ENCODE measurements at regions not wholly inside any gene's neighbourhood (a gene's known extent, or its start where the extent isn't known, plus 50 kb on each side); places are given as distances from the start of the nearest gene placed in this dataset.
A peak's percentile ranks its signal among the peaks of the same experiment; 100 is the strongest.

- H3K4me2 ChIP-seq (ENCODE audit: low read length), result no peak overlapping the region
- H3K27ac ChIP-seq (ENCODE audit: low read depth, low read length), result no peak overlapping the region
- H3K27me3 ChIP-seq (ENCODE audit: control insufficient read depth, low read length), result no peaks in the 10 kb centered on the region; the same call in 1 of the 2 replicates
- H3K9me2 ChIP-seq (replicated peaks; ENCODE audit: control insufficient read depth, low read length), result no peaks in the 10 kb centered on the region
- no peaks in the 10 kb centered on the region for H3K79me2 ChIP-seq (ENCODE audit: control insufficient read depth, low read length)
- TF ChIP-seq EZH2phosphoT487 (IDR thresholded peaks at IDR 0.05; ENCODE audit: borderline replicate concordance, low read length), result no peak
- no peak for TF ChIP-seq CTCF (IDR thresholded peaks at IDR 0.05; ENCODE audit: low read depth, low read length, poor library complexity, severe bottlenecking)
- H3K4me3 ChIP-seq (ENCODE audit: low read length), result no peak overlapping the region
- peaks cover 73% of the 10 kb centered on the region for H3K4me1 ChIP-seq (ENCODE audit: control insufficient read depth, low read length)
- no peaks in the 10 kb centered on the region for H4K20me1 ChIP-seq (ENCODE audit: control insufficient read depth, insufficient read depth, low read depth, low read length)
- H3K36me3 ChIP-seq (ENCODE audit: control insufficient read depth, low read length), result no peaks in the 10 kb centered on the region
- no peaks in the 10 kb centered on the region for H3K9me3 ChIP-seq (ENCODE audit: control insufficient read depth, insufficient read depth, low read length)
- H3F3A ChIP-seq (ENCODE audit: control insufficient read depth, insufficient read depth), result no peaks in the 10 kb centered on the region
Observed at GRCh38 chr11:71201936-71202597, 50.3 kb downstream of the SHANK2 start.

GRCh38 chr11:71201231-71201630 lies 51.1 kb downstream of the SHANK2 start:
- H3K27ac ChIP-seq (ENCODE audit: low read depth, low read length), result peak overlapping the region; percentile 68

DNA sequence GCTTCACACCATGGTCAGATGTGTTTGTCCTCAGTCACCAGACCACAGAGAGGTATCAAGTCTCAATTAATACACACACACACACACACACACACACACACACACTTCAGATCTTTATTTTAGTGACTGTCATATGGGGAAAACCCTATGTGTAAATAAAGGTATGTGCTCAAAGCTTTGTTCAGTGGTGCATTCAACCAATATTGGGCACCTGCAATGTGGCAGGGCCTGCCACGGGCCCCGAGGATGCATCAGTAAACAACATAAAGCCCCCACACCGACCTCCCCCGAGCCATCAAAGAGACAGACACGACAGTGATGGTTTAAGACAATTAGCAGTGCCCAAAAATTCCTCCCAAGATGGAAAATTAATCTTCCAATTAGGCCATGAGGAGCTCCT lies 51.6 kb downstream of the SHANK2 start:
- peak overlapping the region; percentile 63 for H3K4me2 ChIP-seq (ENCODE audit: low read length)
- no peaks in the 10 kb centered on the region for H3F3A ChIP-seq (ENCODE audit: control insufficient read depth, insufficient read depth)
- no peaks in the 10 kb centered on the region; the same call in 1 of the 2 replicates for H3K27me3 ChIP-seq (ENCODE audit: control insufficient read depth, low read length)
- peak overlapping the region; percentile 36 for H3K4me3 ChIP-seq (ENCODE audit: low read length)
- H3K4me1 ChIP-seq (ENCODE audit: control insufficient read depth, low read length), result peaks cover 75% of the 10 kb centered on the region
- no peaks in the 10 kb centered on the region for H4K20me1 ChIP-seq (ENCODE audit: control insufficient read depth, insufficient read depth, low read depth, low read length)
- no peaks in the 10 kb centered on the region for H3K9me2 ChIP-seq (replicated peaks; ENCODE audit: control insufficient read depth, low read length)
- H3K9me3 ChIP-seq (ENCODE audit: control insufficient read depth, insufficient read depth, low read length), result no peaks in the 10 kb centered on the region
- no peak for TF ChIP-seq EZH2phosphoT487 (IDR thresholded peaks at IDR 0.05; ENCODE audit: borderline replicate concordance, low read length)
- TF ChIP-seq CTCF (IDR thresholded peaks at IDR 0.05; ENCODE audit: low read depth, low read length, poor library complexity, severe bottlenecking), result no peak
- H3K27ac ChIP-seq (ENCODE audit: low read depth, low read length), result peak overlapping the region; percentile 68
- H3K79me2 ChIP-seq (ENCODE audit: control insufficient read depth, low read length), result no peaks in the 10 kb centered on the region
- H3K36me3 ChIP-seq (ENCODE audit: control insufficient read depth, low read length), result no peaks in the 10 kb centered on the region

More at GRCh38 chr11:71201231-71201630, 51.1 kb downstream of the SHANK2 start:
- TF ChIP-seq EZH2phosphoT487 (IDR thresholded peaks at IDR 0.05; ENCODE audit: borderline replicate concordance, low read length) (no peak), CTCF (IDR thresholded peaks at IDR 0.05; ENCODE audit: low read depth, low read length, poor library complexity, severe bottlenecking) (no peak)
- Histone ChIP-seq H3K4me2 (ENCODE audit: low read length) (peak overlapping the region; percentile 63), H3K79me2 (ENCODE audit: control insufficient read depth, low read length) (no peaks in the 10 kb centered on the region), H3F3A (ENCODE audit: control insufficient read depth, insufficient read depth) (no peaks in the 10 kb centered on the region), H3K27me3 (ENCODE audit: control insufficient read depth, low read length) (no peaks in the 10 kb centered on the region; the same call in 1 of the 2 replicates), H3K4me3 (ENCODE audit: low read length) (peak overlapping the region; percentile 36; the same call in 1 of the 2 replicates), H3K9me2 (replicated peaks; ENCODE audit: control insufficient read depth, low read length) (no peaks in the 10 kb centered on the region), H3K9me3 (ENCODE audit: control insufficient read depth, insufficient read depth, low read length) (no peaks in the 10 kb centered on the region), H3K36me3 (ENCODE audit: control insufficient read depth, low read length) (no peaks in the 10 kb centered on the region), H3K4me1 (ENCODE audit: control insufficient read depth, low read length) (peaks cover 75% of the 10 kb centered on the region), H4K20me1 (ENCODE audit: control insufficient read depth, insufficient read depth, low read depth, low read length) (no peaks in the 10 kb centered on the region)

Data from DOHH2 (cell line).